GM21515 (cell line): ENCODE measurements at regions not wholly inside any gene's neighbourhood (a gene's known extent, or its start where the extent isn't known, plus 50 kb on each side); places are given as distances from the start of the nearest gene placed in this dataset.
"Not testable (repeated sequence)": the region's sequence is repeated elsewhere in the genome, so short reads cannot be mapped to it uniquely, and the experiment has no call there.

ENCODE experiments used
- ATAC-seq: cut with Tn5 transposase; IDR thresholded peaks from one replicate; pipeline ENCODE4 v1.9.1; 2021; ENCODE audit not compliant: unreplicated experiment

GRCh38 chr7:124179641-124180040 is 146.8 kb upstream of the TMEM229A start:
- no peak for ATAC-seq

- no peak for ATAC-seq
Observed at GRCh38 chr7:124177891-124178290, 145.0 kb upstream of the TMEM229A start.

GRCh38 chr7:124171812-124172211 is 138.9 kb upstream of the TMEM229A start:
- not testable (repeated sequence) for ATAC-seq

GRCh38 chr7:124171068-124171467 is 138.2 kb upstream of the TMEM229A start:
- no peak for ATAC-seq

- no peak for ATAC-seq
Observed at GRCh38 chr7:124168616-124169015, 135.7 kb upstream of the TMEM229A start.

GRCh38 chr7:124162667-124163066 is 129.8 kb upstream of the TMEM229A start:
- ATAC-seq = no peak

- no peak for ATAC-seq
Observed at GRCh38 chr7:124155432-124156022, 122.7 kb upstream of the TMEM229A start.

- no peak for ATAC-seq
Observed at GRCh38 chr7:124152859-124153692, 120.2 kb upstream of the TMEM229A start.

- no peak for ATAC-seq
Observed at GRCh38 chr7:124137664-124138063, 104.8 kb upstream of the TMEM229A start.

- ATAC-seq = no peak
Observed at GRCh38 chr7:124124201-124124600, 91.3 kb upstream of the TMEM229A start.

GRCh38 chr7:124120911-124121310 is 88.0 kb upstream of the TMEM229A start:
- no peak for ATAC-seq

- no peak for ATAC-seq
Observed at GRCh38 chr7:124113045-124113444, 80.2 kb upstream of the TMEM229A start.

- no peak for ATAC-seq
Observed at GRCh38 chr7:124106575-124106974, 73.7 kb upstream of the TMEM229A start.

- no peak for ATAC-seq
Observed at GRCh38 chr7:124101173-124101768, 68.4 kb upstream of the TMEM229A start.

- no peak for ATAC-seq
Observed at GRCh38 chr7:124100190-124100589, 67.3 kb upstream of the TMEM229A start.

- not testable (repeated sequence) for ATAC-seq
Observed at GRCh38 chr7:124099585-124099984, 66.7 kb upstream of the TMEM229A start.

GRCh38 chr7:124089621-124090020 is 56.8 kb upstream of the TMEM229A start:
- ATAC-seq = no peak

- ATAC-seq = no peak
Observed at GRCh38 chr7:124088590-124088989, 55.7 kb upstream of the TMEM229A start.

- ATAC-seq = no peak
Observed at GRCh38 chr7:124086843-124087242, 54.0 kb upstream of the TMEM229A start.

GRCh38 chr7:124085179-124085578 is 52.3 kb upstream of the TMEM229A start:
- ATAC-seq = no peak

GRCh38 chr7:124084024-124084423 is 51.2 kb upstream of the TMEM229A start:
- ATAC-seq = no peak
